Endothelial cell of umbilical vein (primary cell): ENCODE measurements at regions not wholly inside any gene's neighbourhood (a gene's known extent, or its start where the extent isn't known, plus 50 kb on each side); places are given as distances from the start of the nearest gene placed in this dataset.

Experiments
- BruUV-seq: library from RNA; stranded (reverse); fragments of 400-500 nt; replicated peaks from 2 replicates; lab custom pipeline; 2021; lab: Mats Ljungman, UMichigan
- CTCF ChIA-PET: fragments of 300-600, 350-600 bp; sonication (Branson Sonifier 250); formaldehyde crosslinking; loops from one replicate; lab custom pipeline; 2021; ENCODE audit warnings: antibody characterized with exemption, inconsistent platforms; lab: Charles Lee
- POLR2A ChIA-PET: fragments of 300-600, 350-600 bp; sonication (Branson Sonifier 250); formaldehyde crosslinking; loops from one replicate; lab custom pipeline; 2021; ENCODE audit warnings: antibody characterized with exemption, inconsistent platforms; lab: Charles Lee
- DNase-seq: peaks from one replicate; pipeline ENCODE4 v3.0.0-alpha.2; 2011; ENCODE audit warnings: low read depth, low spot score
- FAIRE-seq: peaks from 2 replicates; lab custom pipeline; 2011; peaks lifted over from hg19 to GRCh38; lab: Jason Lieb, UNC
- H2AFZ ChIP-seq: 2 replicates; pipeline ENCODE4 v1.6.0; 2012; ENCODE audit warnings: low read depth, low read length, control low read depth, inconsistent platforms
- H3K27ac ChIP-seq: 2 replicates; pipeline ENCODE4 v1.5.1; 2011; ENCODE audit warnings: low read depth, mild to moderate bottlenecking, control low read depth, low read length, moderate library complexity; ENCODE audit not compliant: insufficient read depth
- H3K27me3 ChIP-seq, 2 experiments: 2 replicates each; pipeline versions ENCODE4 v1.6.0 to v1.6.1; 2011; ENCODE audit warnings: low read length in 2 of 2, mixed read lengths in 1 of 2; ENCODE audit not compliant: control insufficient read depth in 2 of 2, insufficient read depth in 2 of 2
- H3K36me3 ChIP-seq, 2 experiments: 2 replicates in 1 of 2; 3 replicates in 1 of 2; pipeline ENCODE4 v1.5.1; 2011; ENCODE audit warnings: low read length in 2 of 2, mild to moderate bottlenecking in 1 of 2, moderate library complexity in 1 of 2; ENCODE audit not compliant: control insufficient read depth in 2 of 2, insufficient read depth in 2 of 2; ENCODE audit errors: extremely low read depth in 1 of 2
- H3K4me1 ChIP-seq: 3 replicates; pipeline ENCODE4 v1.5.1; 2011; ENCODE audit warnings: mild to moderate bottlenecking, low read length; ENCODE audit not compliant: control insufficient read depth, insufficient read depth; ENCODE audit errors: extremely low read depth
- H3K4me2 ChIP-seq: 2 replicates; pipeline ENCODE4 v1.6.1; 2011; ENCODE audit warnings: low read length, control low read depth, mixed read lengths; ENCODE audit not compliant: insufficient read depth
- H3K4me3 ChIP-seq, 3 experiments: fragments of 200-600 bp in 1 of 3; sonication (generic), shearing (Covaris generic) in 1 of 3; replicated peaks in 1 of 3; 2 replicates each; pipeline ENCODE4 v1.5.1; 2011 to 2016; ENCODE audit warnings: control low read depth in 3 of 3, low read length in 3 of 3, mild to moderate bottlenecking in 2 of 3, inconsistent platforms in 1 of 3, low read depth in 1 of 3, moderate library complexity in 1 of 3; ENCODE audit not compliant: insufficient read depth in 1 of 3
- H3K79me2 ChIP-seq: 2 replicates; pipeline ENCODE4 v1.6.0; 2012; ENCODE audit warnings: low read length, inconsistent platforms; ENCODE audit not compliant: control insufficient read depth, insufficient read depth
- H3K9ac ChIP-seq: replicated peaks from 2 replicates; pipeline ENCODE3; 2011; ENCODE audit warnings: low read length, control low read depth; ENCODE audit not compliant: insufficient read depth; ENCODE audit errors: extremely low read depth
- H3K9me1 ChIP-seq: replicated peaks from 3 replicates; pipeline ENCODE4 v1.6.0; 2011; ENCODE audit warnings: mild to moderate bottlenecking, low read length; ENCODE audit not compliant: control insufficient read depth, insufficient read depth; ENCODE audit errors: extremely low read depth
- H3K9me3 ChIP-seq: replicated peaks from 2 replicates; pipeline ENCODE4 v1.5.1; 2012; ENCODE audit warnings: low read length, inconsistent platforms; ENCODE audit not compliant: control insufficient read depth, insufficient read depth
- H4K20me1 ChIP-seq: replicated peaks from 2 replicates; pipeline ENCODE3; 2011; ENCODE audit warnings: mild to moderate bottlenecking, low read length; ENCODE audit not compliant: control insufficient read depth, insufficient read depth; ENCODE audit errors: extremely low read depth
- EZH2 ChIP-seq: IDR thresholded peaks from 2 replicates; pipeline ENCODE4 v1.6.1; 2012; ENCODE audit warnings: borderline replicate concordance, low read depth, mild to moderate bottlenecking, moderate library complexity, low read length, inconsistent platforms; ENCODE audit not compliant: severe bottlenecking
- FOS ChIP-seq: IDR thresholded peaks from 2 replicates; pipeline ENCODE4 v1.6.1; 2011; ENCODE audit warnings: mild to moderate bottlenecking, low read length, moderate library complexity, borderline replicate concordance; ENCODE audit not compliant: insufficient read depth
- GATA2 ChIP-seq: IDR thresholded peaks from 2 replicates; pipeline ENCODE4 v1.7.0; 2011; ENCODE audit warnings: low read depth, mild to moderate bottlenecking, moderate library complexity, mixed read lengths, low read length; ENCODE audit not compliant: insufficient read length, insufficient read depth
- JUN ChIP-seq: IDR thresholded peaks from 2 replicates; pipeline ENCODE4 v1.6.1; 2011; ENCODE audit warnings: borderline replicate concordance, low read depth; ENCODE audit not compliant: insufficient read length, insufficient read depth
- MYC ChIP-seq: IDR thresholded peaks from one replicate; pipeline ENCODE4 v1.6.1; 2011; ENCODE audit warnings: mild to moderate bottlenecking, low read depth, low read length
- POLR2A ChIP-seq: IDR thresholded peaks from 2 replicates; pipeline ENCODE4 v1.6.1; 2012; ENCODE audit warnings: low read depth, mild to moderate bottlenecking, control low read depth, low read length
- POLR2AphosphoS5 ChIP-seq: IDR thresholded peaks from 2 replicates; pipeline ENCODE4 v1.6.1; 2012; ENCODE audit warnings: low read depth, mild to moderate bottlenecking, control low read depth, low read length, moderate library complexity; ENCODE audit not compliant: insufficient read depth
- dilution Hi-C: fragments of 300-500 bp; cut with MboI; formaldehyde crosslinking; loops from one replicate; pipeline ENCODE4 v1.15.0; 2019; ENCODE audit warnings: low sequenced_read_pairs; ENCODE audit not compliant: extremely low pct_ligation_motif_present
- intact Hi-C: fragments of 100-400 bp; cut with micrococcal nuclease; formaldehyde crosslinking; loops from one replicate; pipeline ENCODE4 v1.10.0; 2022
- TF ChIP-seq, protein P1 (sequence below), 2 donors: IDR thresholded peaks; 1 replicate in 1 of 2; 2 replicates in 1 of 2; pipeline ENCODE4 v1.5.1; 2011; ENCODE audit warnings: low read length in 2 of 2, mild to moderate bottlenecking in 2 of 2, moderate library complexity in 2 of 2, control low read depth in 1 of 2, inconsistent platforms in 1 of 2, low read depth in 1 of 2; ENCODE audit not compliant: insufficient read depth in 1 of 2; ENCODE audit errors: extremely low read depth in 1 of 2
- TF ChIP-seq, protein P2 (sequence below): IDR thresholded peaks from 2 replicates; pipeline ENCODE4 v1.6.1; 2011; ENCODE audit not compliant: insufficient read depth, insufficient read length

DNA sequence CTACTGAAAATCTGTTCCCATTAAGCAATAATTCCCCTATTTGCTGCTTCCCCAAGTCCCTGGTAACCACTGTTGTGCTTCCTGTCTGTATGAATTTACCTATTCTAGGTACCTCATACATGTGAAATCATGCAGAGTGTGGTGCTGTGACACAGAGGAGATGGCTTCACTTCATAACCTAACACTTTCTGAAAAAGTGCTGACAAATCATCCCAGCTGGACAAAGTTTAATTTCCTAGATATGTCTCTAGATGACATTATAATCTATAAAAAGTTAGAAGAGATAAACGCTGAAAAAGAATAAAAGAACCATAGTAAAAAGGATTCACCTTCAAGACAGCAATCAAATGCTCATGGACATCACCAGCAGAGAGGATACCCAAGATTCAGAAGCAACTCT is 277.9 kb downstream of the SKIDA1 start:
- H3K4me2 ChIP-seq, result no peak overlapping the region
- ChIA-PET CTCF (no interaction called here), POLR2A (no interaction called here)
- H3K79me2 ChIP-seq, result no peaks in the 10 kb centered on the region
- BruUV-seq, result no TSS peak
- H3K4me3 ChIP-seq, result no peak overlapping the region
- FAIRE-seq, result no peak
- dilution Hi-C loops, result no loop called here
- DNase-seq, result no peak
- no peaks in the 10 kb centered on the region for H3K36me3 ChIP-seq
- no peak overlapping the region for H2AFZ ChIP-seq
- intact Hi-C loops, result no loop called here
- no peaks in the 10 kb centered on the region for H4K20me1 ChIP-seq
- H3K9ac ChIP-seq, result no peak overlapping the region
- H3K27me3 ChIP-seq, result no peaks in the 10 kb centered on the region
- no peaks in the 10 kb centered on the region for H3K4me1 ChIP-seq
- TF ChIP-seq JUN (no peak), POLR2A (no peak), FOS (no peak), EZH2 (no peak), MYC (no peak)
- TF ChIP-seq, protein P1, sequence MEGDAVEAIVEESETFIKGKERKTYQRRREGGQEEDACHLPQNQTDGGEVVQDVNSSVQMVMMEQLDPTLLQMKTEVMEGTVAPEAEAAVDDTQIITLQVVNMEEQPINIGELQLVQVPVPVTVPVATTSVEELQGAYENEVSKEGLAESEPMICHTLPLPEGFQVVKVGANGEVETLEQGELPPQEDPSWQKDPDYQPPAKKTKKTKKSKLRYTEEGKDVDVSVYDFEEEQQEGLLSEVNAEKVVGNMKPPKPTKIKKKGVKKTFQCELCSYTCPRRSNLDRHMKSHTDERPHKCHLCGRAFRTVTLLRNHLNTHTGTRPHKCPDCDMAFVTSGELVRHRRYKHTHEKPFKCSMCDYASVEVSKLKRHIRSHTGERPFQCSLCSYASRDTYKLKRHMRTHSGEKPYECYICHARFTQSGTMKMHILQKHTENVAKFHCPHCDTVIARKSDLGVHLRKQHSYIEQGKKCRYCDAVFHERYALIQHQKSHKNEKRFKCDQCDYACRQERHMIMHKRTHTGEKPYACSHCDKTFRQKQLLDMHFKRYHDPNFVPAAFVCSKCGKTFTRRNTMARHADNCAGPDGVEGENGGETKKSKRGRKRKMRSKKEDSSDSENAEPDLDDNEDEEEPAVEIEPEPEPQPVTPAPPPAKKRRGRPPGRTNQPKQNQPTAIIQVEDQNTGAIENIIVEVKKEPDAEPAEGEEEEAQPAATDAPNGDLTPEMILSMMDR (IDR thresholded peaks at IDR 0.05; ENCODE audit: extremely low read depth in 1 of 2, insufficient read depth in 1 of 2, low read depth in 1 of 2, low read length in 2 of 2), result no peak
- TF ChIP-seq, protein P2, sequence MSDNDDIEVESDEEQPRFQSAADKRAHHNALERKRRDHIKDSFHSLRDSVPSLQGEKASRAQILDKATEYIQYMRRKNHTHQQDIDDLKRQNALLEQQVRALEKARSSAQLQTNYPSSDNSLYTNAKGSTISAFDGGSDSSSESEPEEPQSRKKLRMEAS, result no peak
- no peaks in the 10 kb centered on the region for H3K9me1 ChIP-seq
- H3K9me3 ChIP-seq, result no peaks in the 10 kb centered on the region
- no peak overlapping the region for H3K27ac ChIP-seq

DNA sequence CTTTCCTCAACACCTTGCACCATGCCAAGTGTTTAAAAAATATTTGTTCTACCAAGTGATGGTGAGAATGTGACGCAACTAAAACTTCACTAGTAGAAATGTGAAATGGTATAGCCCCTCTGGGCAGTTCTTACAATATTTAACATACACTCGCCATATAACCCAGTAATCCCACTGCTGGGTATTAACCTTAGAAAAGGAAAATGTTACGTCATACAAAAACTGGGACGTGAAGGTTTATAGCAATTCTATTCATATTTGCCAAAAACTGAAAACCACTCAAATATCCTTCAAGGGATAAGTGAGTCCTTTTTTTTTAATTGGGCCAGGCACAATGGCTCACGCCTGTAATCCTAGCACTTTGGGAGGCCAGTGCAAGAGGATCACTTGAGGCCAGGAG is 279.3 kb downstream of the SKIDA1 start:
- Histone ChIP-seq H3K4me2 (no peak overlapping the region), H3K9ac (no peak overlapping the region), H3K9me1 (no peaks in the 10 kb centered on the region), H3K27me3 (no peaks in the 10 kb centered on the region), H3K4me1 (no peaks in the 10 kb centered on the region), H3K4me3 (no peak overlapping the region), H3K27ac (no peak overlapping the region), H3K79me2 (no peaks in the 10 kb centered on the region), H4K20me1 (no peaks in the 10 kb centered on the region), H2AFZ (no peak overlapping the region), H3K36me3 (no peaks in the 10 kb centered on the region), H3K9me3 (no peaks in the 10 kb centered on the region)
- dilution Hi-C loops (no loop called here), intact Hi-C loops (no loop called here)
- no TSS peak for BruUV-seq
- CTCF ChIA-PET, result no interaction called here
- POLR2A ChIA-PET, result no interaction called here
- TF ChIP-seq, protein P2, result no peak
- TF ChIP-seq, protein P1 (IDR thresholded peaks at IDR 0.05; ENCODE audit: extremely low read depth in 1 of 2, insufficient read depth in 1 of 2, low read depth in 1 of 2, low read length in 2 of 2), result no peak
- TF ChIP-seq EZH2, result no peak
- TF ChIP-seq MYC, result no peak
- TF ChIP-seq POLR2AphosphoS5, result no peak
- no peak for TF ChIP-seq JUN
- no peak for TF ChIP-seq GATA2
- no peak for TF ChIP-seq FOS
- TF ChIP-seq POLR2A, result no peak
- DNase-seq (no peak), FAIRE-seq (no peak)
